ENCODE measurements at regions not wholly inside any gene's neighbourhood (a gene's known extent, or its start where the extent isn't known, plus 50 kb on each side); places are given as distances from the start of the nearest gene placed in this dataset.
A peak's percentile ranks its signal among the peaks of the same experiment; 100 is the strongest.

- ChIA-PET CTCF (interaction anchor here (0.6 kb wide), 1 partner anchor 21 kb away, joined by 4 read pairs; no protein-coding TSS in a partner anchor), POLR2A (interaction anchor here (0.7 to 1.3 kb wide), 2 partner anchors 115 to 558 kb away, joined by 5 to 28 read pairs; no protein-coding TSS in a partner anchor)
- DNase-seq (no peak), ATAC-seq (ENCODE audit: low read depth) (peak; percentile 5)
- no peaks in the 10 kb centered on the region for H3K27me3 Mint-ChIP-seq
- peak overlapping the region; percentile 8 for H3K4me3 Mint-ChIP-seq
- peaks cover 9% of the 10 kb centered on the region for H3K4me1 Mint-ChIP-seq
- H3K27ac Mint-ChIP-seq = peak overlapping the region; percentile 8
- peaks cover 6% of the 10 kb centered on the region for H3K9me3 Mint-ChIP-seq
- TF ChIP-seq CTCF (IDR thresholded peaks at IDR 0.05) = no peak
- intact Hi-C loops (cut with micrococcal nuclease) = no loop called here
- peaks cover 4% of the 10 kb centered on the region for H3K36me3 Mint-ChIP-seq (ENCODE audit: low read depth)
These were observed 116.0 kb upstream of the CITED2 start for GRCh38 chr6:139490482-139490881.

GRCh38 chr6:139486476-139486799, 112.0 kb upstream of the CITED2 start:
- Mint-ChIP-seq H3K36me3 (ENCODE audit: low read depth) (peaks cover 4% of the 10 kb centered on the region), H3K27ac (no peak overlapping the region), H3K9me3 (peaks cover 6% of the 10 kb centered on the region), H3K4me3 (no peak overlapping the region), H3K27me3 (no peaks in the 10 kb centered on the region), H3K4me1 (peaks cover 9% of the 10 kb centered on the region)
- no peak for TF ChIP-seq CTCF (IDR thresholded peaks at IDR 0.05)
- ChIA-PET POLR2A (interaction anchor here (0.6 to 1.2 kb wide), 2 partner anchors 35 to 112 kb away, joined by 3 to 4 read pairs; partner anchors contain the start of gene CITED2), CTCF (no interaction called here)
- ATAC-seq (ENCODE audit: low read depth) (no peak), DNase-seq (no peak)
- intact Hi-C loops (cut with micrococcal nuclease) = no loop called here

GRCh38 chr6:139485742-139486475, 111.5 kb upstream of the CITED2 start:
- CTCF ChIA-PET = no interaction called here
- Mint-ChIP-seq H3K27ac (no peak overlapping the region), H3K4me3 (no peak overlapping the region)

GRCh38 chr6:139485185-139485584, 110.7 kb upstream of the CITED2 start:
- TF ChIP-seq CTCF (IDR thresholded peaks at IDR 0.05) = no peak
- Mint-ChIP-seq H3K4me1 (peaks cover 2% of the 10 kb centered on the region), H3K27ac (no peak overlapping the region), H3K9me3 (peaks cover 1% of the 10 kb centered on the region), H3K4me3 (no peak overlapping the region), H3K27me3 (no peaks in the 10 kb centered on the region), H3K36me3 (ENCODE audit: low read depth) (no peaks in the 10 kb centered on the region)
- ATAC-seq (ENCODE audit: low read depth) (no peak), DNase-seq (no peak)
- ChIA-PET CTCF (no interaction called here), POLR2A (no interaction called here)
- intact Hi-C loops (cut with micrococcal nuclease) = no loop called here

More at GRCh38 chr6:139485742-139486475, 111.5 kb upstream of the CITED2 start:
- POLR2A ChIA-PET = interaction anchor here (1.2 kb wide), 1 partner anchor 112 kb away, joined by 4 read pairs; the partner anchor contains the start of gene CITED2
- Mint-ChIP-seq H3K9me3 (peaks cover 6% of the 10 kb centered on the region), H3K36me3 (ENCODE audit: low read depth) (peaks cover 4% of the 10 kb centered on the region), H3K4me1 (peaks cover 8% of the 10 kb centered on the region), H3K27me3 (no peaks in the 10 kb centered on the region)
- ATAC-seq (ENCODE audit: low read depth) (no peak), DNase-seq (no peak)
- intact Hi-C loops (cut with micrococcal nuclease) = no loop called here
- no peak for TF ChIP-seq CTCF (IDR thresholded peaks at IDR 0.05)

GRCh38 chr6:139483079-139483478, 108.6 kb upstream of the CITED2 start:
- Mint-ChIP-seq H3K27ac (no peak overlapping the region), H3K9me3 (peaks cover 3% of the 10 kb centered on the region), H3K27me3 (no peaks in the 10 kb centered on the region), H3K36me3 (ENCODE audit: low read depth) (no peaks in the 10 kb centered on the region), H3K4me1 (no peaks in the 10 kb centered on the region), H3K4me3 (no peak overlapping the region)
- TF ChIP-seq CTCF (IDR thresholded peaks at IDR 0.05) = no peak
- DNase-seq (no peak), ATAC-seq (ENCODE audit: low read depth) (no peak)
- ChIA-PET CTCF (no interaction called here), POLR2A (no interaction called here)
- intact Hi-C loops (cut with micrococcal nuclease) = no loop called here
